ENCODE measurements at regions not wholly inside any gene's neighbourhood (a gene's known extent, or its start where the extent isn't known, plus 50 kb on each side); places are given as distances from the start of the nearest gene placed in this dataset.

- no peak for TF ChIP-seq CTCF (IDR thresholded peaks at IDR 0.05; ENCODE audit: low read depth, low read length)
- TF ChIP-seq EZH2phosphoT487 (IDR thresholded peaks at IDR 0.05; ENCODE audit: low read depth) = no peak
Measured at GRCh38 chr14:34097644-34098043, 146.8 kb upstream of the EGLN3 start.

Measured in OCI-LY3 (cell line).